GM19468 (cell line): ENCODE measurements at regions not wholly inside any gene's neighbourhood (a gene's known extent, or its start where the extent isn't known, plus 50 kb on each side); places are given as distances from the start of the nearest gene placed in this dataset.

Experiments
- ATAC-seq: cut with Tn5 transposase; IDR thresholded peaks from one replicate; pipeline ENCODE4 v1.9.1; 2021; ENCODE audit warnings: mild to moderate bottlenecking, moderate library complexity, moderate number of reproducible peaks; ENCODE audit not compliant: unreplicated experiment; ENCODE audit errors: extremely low read depth

DNA sequence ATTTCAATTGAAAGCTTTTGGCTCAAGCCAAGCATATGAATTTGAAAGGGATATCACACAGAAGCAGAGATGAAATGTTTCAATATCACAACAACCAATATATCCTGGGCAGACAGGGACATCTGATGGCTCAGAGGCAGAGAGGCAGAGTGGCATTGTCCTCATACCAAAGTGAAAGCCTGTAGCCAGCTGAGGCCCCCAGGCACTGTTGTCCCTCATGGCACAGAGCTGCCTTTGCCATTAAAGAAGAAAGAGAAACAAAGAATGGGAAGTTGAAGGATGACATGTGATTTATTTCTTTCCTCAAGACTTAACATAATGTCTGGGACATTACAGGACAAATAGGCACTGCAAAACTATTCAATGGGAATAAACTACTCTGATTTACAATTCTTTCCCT lies 504.3 kb upstream of the PCDH15 start:
- no peak for ATAC-seq

DNA sequence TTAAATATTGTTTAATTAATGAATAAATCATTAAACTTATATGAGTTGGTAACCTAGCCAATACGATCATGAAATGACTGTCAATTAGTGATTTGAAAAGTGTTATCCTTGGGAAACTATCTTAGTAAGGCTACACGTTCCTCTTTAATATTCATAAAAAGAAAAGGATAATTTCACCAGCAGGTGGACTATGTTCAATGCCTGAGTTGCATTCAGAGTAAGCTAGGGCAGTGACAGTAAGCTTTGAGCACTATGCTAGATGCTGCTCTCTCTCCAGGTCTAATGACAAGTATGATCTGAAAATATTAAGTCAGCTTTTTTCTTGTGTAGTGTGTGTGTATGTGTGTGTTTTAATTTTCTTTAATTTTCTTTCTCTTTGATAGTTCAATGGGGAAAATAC lies 486.3 kb upstream of the PCDH15 start:
- ATAC-seq = no peak

DNA sequence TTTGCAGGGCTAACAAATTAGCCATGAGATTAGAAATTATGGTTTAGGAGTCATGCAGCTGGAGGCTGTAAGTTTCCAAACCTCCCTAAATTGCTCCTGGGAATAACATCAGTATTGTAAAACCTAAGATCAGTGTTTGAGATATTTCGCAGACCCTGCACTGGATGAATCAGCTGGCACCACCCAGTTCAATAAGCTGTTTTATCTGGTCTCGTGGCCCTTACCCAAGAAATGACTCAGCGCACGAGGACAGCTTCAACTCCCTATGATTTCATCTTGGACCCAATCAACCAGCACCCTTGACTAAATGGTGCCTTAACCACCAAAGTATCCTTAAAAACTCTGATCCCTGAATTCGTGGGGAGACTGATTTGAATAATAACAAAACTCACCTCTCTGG lies 482.0 kb upstream of the PCDH15 start:
- no peak for ATAC-seq

DNA sequence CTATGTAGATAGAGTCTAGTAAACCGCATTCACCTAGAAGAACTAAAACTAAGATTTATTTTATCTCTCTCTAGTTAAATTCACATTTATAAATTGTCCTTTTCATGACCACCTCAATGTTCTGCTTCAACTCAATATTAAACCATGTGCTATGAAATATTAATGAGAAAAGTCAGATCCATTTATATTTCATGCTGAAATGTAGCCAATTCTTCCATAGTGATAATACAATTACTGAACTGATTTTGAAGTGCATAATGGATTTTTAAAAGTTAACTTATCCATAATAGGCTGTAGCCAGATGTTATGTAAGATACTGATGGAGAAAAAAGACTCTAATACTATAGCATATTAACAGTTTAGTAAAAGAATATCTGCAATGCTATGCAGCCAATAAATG lies 479.7 kb upstream of the PCDH15 start:
- no peak for ATAC-seq

DNA sequence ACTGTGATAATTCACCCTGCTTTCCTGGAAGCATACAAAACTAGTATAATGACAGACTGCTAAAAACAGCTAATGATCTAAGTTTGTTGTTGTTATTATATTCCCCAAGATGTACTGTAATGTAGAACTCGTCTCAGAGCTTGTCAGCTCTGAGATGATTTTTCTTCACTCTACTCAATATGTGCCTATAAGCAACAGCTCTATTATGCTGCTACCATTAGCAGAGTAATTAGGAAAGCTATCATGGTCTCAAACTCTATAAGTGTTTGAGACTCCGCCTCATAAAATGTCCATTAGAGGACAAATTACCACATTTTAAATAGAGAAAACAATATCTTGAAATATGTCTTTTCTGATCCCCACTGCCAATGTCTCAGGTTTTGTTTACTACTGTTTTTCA lies 476.5 kb upstream of the PCDH15 start:
- no peak for ATAC-seq

DNA sequence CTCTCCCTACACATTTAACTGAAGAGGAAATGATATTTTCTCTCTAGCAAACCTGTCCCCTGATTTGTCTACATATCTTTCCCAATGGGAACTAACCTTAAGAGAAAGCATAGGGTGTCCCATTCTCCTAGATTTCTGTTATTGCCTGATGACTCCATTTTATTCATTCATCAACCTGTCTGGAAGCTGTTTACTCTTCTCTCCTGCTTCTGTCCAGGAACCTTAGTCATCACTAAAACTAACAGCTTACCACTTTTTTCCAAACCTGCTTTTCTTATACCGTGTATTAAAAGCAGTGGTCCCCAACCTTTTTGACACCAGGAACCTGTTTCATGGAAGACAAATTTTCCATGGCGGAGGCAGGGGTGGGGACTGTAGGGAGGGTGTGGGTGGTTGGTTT lies 473.3 kb upstream of the PCDH15 start:
- no peak for ATAC-seq

DNA sequence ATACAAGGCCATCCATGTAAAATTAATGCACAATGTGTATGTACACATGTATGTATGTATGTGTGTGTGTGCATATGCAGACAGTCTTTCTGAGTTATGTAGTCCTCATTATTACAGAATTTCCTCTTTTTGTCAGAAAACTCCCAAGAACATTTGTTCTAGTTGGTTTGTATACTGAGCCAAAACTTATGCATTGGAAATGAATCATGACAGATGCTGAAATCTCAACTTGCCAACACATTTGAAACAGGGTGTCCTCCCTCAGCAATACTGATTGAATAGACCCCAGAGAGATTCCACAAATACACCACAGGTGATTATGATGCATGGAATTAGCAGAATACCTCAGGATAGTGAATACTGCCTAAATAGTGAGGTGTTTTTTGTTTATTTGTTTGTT lies 472.9 kb upstream of the PCDH15 start:
- no peak for ATAC-seq

DNA sequence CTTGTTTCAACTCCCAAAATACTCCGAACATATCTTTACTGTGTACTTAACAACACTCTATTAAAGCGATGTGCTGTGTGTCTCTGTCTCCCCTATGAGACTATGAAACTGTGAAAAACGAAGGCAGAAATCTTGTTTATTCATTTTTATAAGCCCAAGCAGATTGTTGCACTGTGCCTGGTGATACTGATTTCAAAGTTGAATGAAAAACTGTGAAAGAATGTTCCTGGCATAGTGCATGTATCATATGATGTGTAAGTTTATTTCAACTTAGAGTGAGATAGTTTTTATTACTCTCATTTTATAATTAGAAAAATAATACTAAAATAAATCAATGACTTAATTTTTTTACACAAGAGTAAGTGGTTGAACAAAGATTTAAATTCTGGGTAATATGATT lies 471.9 kb upstream of the PCDH15 start:
- ATAC-seq = no peak

DNA sequence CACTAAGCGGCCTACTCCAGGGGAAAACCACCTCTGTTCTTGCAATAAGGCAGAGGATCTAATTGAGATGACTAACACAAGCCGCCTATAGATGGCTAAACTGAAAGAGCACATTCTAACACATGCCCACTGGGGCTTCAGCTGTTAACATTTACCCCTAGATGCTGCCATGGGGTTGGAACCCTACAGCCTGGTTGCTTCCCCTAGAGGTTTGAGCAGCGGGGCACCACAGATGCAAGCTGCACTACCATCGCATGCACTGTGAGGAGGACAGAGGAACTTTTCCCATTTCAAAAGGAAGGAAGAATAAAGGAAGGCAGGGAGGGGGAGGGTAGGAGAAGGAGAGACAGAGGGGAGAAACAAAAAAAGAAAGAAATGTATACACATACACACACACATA lies 465.8 kb upstream of the PCDH15 start:
- ATAC-seq = no peak

DNA sequence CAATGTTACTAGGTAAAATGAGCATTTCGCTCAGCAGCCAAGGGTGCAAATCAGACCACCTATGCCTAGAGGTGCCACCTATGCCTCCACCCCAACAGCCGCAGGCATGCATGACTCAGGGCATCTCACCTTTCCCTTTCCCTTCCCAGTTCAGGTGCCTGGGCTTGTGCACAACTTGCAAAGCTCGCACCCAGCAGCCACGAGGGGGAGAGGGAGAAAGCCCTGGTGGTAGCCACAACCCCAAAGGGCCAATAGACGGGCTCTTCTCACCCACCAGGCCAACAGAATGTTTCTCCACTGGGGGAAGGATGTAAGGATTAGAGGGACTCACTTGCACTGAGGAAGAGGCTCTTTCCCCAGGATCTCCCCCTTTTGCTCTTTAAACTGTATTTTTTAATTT lies 462.3 kb upstream of the PCDH15 start:
- no peak for ATAC-seq

DNA sequence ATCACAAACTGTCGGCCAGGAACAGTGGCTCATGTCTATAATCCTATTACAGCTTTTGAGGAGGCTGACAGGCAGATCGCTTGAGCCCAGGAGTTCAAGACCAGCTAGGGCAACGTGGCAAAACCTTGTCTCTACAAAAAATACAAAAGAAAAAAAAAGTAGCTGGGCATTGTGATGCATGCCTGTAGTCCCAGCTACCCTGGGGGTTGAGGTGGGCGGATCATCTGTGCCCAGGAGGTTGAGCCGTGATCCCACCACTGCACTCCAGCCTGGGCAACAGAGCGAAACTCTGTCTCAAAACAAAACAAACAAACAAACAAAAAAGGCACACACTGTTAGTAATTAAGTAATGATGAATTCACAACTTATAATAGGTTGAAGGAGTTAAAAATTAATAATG lies 441.5 kb upstream of the PCDH15 start:
- no peak for ATAC-seq

GRCh38 chr10:55237462-55237861 lies 436.4 kb upstream of the PCDH15 start:
- ATAC-seq = no peak

DNA sequence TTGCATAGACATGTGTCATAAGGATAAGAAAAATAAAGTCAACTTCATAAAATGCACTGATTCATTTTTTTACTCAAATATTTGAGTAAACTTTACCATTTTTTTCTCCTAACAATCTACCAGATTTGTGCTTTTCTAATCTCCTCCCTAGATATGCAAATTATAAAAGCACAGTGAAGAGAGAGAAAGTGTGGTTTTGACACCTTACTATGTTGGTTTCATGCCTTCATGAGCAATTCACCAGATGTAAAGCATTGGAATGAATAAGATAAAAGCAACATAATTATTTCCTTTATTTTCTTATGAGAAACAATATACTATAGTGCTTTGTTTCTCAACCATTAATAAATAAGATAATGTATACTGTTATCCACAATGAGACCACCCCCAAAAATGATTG lies 432.5 kb upstream of the PCDH15 start:
- peak; percentile 87 for ATAC-seq

DNA sequence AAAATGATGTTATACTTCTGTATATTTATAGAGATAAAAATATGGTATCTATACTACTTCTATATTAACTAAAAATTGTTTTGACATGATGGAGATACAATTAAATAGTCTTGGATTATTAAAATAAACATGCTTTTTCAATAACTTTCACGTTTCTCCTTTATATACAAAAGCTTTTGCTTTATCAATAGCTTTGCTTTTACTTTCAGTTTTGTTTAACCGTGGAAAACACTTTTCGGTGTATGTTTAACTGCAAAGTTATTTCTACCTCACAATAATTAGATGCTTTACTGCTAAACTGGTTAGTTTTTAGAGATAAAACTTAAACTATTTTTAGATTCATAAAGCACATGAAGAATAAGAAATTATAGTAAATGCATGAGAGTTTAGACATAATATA lies 432.1 kb upstream of the PCDH15 start:
- ATAC-seq = no peak

GRCh38 chr10:55232553-55232952 lies 431.5 kb upstream of the PCDH15 start:
- no peak for ATAC-seq

DNA sequence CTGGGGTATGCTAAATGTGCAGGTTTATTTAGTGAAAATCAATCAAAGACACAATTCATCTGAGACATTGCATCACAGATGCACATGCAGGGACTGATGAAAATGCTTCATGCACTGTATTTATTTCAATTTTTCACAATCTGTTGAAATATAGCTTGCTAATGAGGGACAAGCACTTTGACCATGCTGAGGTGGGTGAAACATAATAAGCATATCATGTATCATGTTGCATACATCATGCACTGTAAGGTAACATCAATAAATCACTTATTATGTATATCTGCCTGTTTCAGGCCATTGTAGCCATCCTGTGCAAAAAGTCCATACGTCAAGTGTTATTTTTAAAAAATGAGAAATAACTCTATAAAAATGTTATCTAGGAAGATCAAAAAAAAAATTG lies 426.9 kb upstream of the PCDH15 start:
- ATAC-seq = no peak

DNA sequence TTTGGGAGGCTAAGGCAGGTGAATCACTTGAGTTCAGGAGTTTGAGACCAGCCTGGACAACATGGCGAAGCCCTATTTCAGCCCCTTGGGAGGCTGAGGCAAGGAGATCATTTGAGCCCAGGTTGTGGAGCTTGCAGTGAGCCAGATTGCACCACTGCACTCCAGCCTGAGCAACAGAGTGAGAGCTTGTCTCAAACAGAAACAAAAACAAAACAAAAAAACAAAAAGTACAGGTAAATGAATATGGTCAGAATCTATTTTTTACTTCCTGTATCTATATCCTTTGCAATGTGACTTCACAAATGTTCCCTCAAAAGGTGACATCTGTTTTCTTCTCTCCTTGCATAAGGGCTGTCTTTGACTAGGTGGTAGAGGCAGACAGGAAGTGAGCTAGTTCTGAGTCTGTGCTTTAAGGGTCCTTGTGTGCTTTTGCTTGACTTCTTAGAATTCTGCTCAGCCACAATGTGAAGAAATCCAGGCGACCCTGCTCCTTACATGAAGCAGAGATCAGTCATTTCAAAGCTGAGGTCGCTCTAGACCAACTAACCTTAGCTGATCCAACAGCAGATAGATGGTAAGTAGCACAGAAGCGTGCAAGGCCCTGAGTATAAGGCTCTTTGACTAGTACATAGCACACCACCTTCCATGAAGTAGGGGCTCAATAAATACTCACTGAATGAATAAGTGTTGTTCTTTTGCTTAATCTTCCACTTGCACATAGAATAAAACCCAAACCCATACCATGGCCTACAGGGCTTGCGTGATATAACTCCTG lies 423.2 kb upstream of the PCDH15 start:
- ATAC-seq = no peak

DNA sequence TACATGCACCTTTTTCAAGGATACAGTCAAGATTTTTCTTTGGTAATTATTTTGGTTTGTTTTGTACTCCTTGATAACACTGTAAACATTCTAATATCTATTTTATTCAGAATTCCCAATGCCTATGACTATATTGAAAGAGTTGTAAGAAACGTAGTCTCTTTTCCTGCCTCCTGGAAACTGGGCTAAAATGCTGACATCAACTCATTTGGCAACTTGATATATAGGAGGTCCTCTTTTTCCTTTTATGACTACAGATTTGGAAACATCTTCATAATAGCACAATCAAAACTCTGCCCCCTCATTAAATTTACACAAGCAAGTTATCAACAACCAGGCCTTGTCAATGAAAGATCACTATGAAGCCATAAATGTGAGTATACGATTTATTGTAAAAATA lies 422.3 kb upstream of the PCDH15 start:
- no peak for ATAC-seq

DNA sequence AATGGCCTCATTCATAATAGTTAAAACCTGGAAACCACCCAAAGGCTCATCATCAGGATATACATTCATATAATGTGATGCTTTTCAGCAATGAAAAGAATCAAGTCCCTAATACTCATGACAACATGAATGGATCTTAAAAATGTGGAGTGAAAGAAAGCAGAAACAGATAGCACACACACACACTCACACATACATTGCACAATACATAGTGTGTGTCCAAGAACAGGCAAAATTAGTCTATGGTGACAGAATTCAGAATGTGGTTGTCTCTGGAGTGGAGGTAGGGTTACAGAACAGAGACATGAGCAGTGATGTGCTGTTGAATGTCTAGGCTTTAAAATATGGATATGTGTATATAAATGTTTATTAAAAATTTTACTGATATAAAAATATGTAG lies 419.9 kb upstream of the PCDH15 start:
- no peak for ATAC-seq

DNA sequence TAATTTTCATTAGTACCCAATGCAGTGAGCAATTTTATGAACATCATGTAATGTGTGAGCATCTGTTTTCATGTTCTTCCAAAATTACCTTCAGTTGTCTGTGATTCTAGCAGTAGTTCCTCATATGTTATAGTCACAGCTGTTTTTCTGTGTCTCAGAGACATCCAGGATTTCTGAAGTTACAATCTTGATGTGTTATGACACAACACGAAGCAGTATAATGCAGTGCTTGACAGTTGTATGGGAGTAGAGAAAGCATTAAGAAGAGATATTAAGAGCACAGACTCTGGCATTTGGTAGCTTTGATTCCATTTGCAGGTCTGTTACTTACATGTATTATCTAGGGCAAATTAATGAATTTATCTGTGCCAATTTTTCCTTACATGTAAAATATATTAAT lies 414.7 kb upstream of the PCDH15 start:
- ATAC-seq = no peak

GRCh38 chr10:55214608-55215007 lies 413.6 kb upstream of the PCDH15 start:
- no peak for ATAC-seq

GRCh38 chr10:55212051-55212450 lies 411.0 kb upstream of the PCDH15 start:
- no peak for ATAC-seq

GRCh38 chr10:55203874-55204273 lies 402.8 kb upstream of the PCDH15 start:
- no peak for ATAC-seq
